Nephron progenitor cell (in vitro differentiated cells): ENCODE measurements at regions not wholly inside any gene's neighbourhood (a gene's known extent, or its start where the extent isn't known, plus 50 kb on each side); places are given as distances from the start of the nearest gene placed in this dataset.

Source experiments
- DNase-seq: peaks from one replicate; pipeline ENCODE4 v3.0.0; 2021
- H3K27ac Mint-ChIP-seq: 2 replicates; pipeline ENCODE4 v1.8.0; 2021; ENCODE audit warnings: mild to moderate bottlenecking, moderate library complexity, mixed read lengths
- H3K27me3 Mint-ChIP-seq: 2 replicates; pipeline ENCODE4 v1.8.0; 2021; ENCODE audit warnings: mild to moderate bottlenecking, low read depth, mixed read lengths; ENCODE audit not compliant: poor library complexity
- H3K36me3 Mint-ChIP-seq: 2 replicates; pipeline ENCODE4 v1.8.0; 2021; ENCODE audit warnings: low read depth, mixed read lengths
- H3K4me1 Mint-ChIP-seq: 2 replicates; pipeline ENCODE4 v1.8.0; 2021; ENCODE audit warnings: mixed read lengths
- H3K4me3 Mint-ChIP-seq: 2 replicates; pipeline ENCODE4 v1.8.0; 2021; ENCODE audit warnings: mild to moderate bottlenecking, moderate library complexity, mixed read lengths
- H3K9me3 Mint-ChIP-seq: 2 replicates; pipeline ENCODE4 v1.8.0; 2021; ENCODE audit warnings: mild to moderate bottlenecking, moderate library complexity, mixed read lengths
- CTCF ChIP-seq: fragments of 200-600 bp; sonication (generic); IDR thresholded peaks from 2 replicates; pipeline ENCODE4 v1.5.0; 2021; ENCODE audit warnings: antibody characterized with exemption

GRCh38 chr6:141490982-141491381, 641.7 kb upstream of the GJE1 start:
- H3K4me1 Mint-ChIP-seq, result no peaks in the 10 kb centered on the region
- H3K4me3 Mint-ChIP-seq, result no peak overlapping the region
- no peaks in the 10 kb centered on the region for H3K9me3 Mint-ChIP-seq

GRCh38 chr6:141488488-141488887, 644.2 kb upstream of the GJE1 start:
- no peaks in the 10 kb centered on the region for H3K27me3 Mint-ChIP-seq
- no peak overlapping the region for H3K4me3 Mint-ChIP-seq
- no peak overlapping the region for H3K27ac Mint-ChIP-seq
- no peaks in the 10 kb centered on the region for H3K4me1 Mint-ChIP-seq
- H3K36me3 Mint-ChIP-seq, result no peaks in the 10 kb centered on the region
- no peak for TF ChIP-seq CTCF
- no peak for DNase-seq
- H3K9me3 Mint-ChIP-seq, result no peaks in the 10 kb centered on the region

More at GRCh38 chr6:141490982-141491381, 641.7 kb upstream of the GJE1 start:
- Mint-ChIP-seq H3K27ac (no peak overlapping the region), H3K36me3 (no peaks in the 10 kb centered on the region), H3K27me3 (no peaks in the 10 kb centered on the region)
- no peak for TF ChIP-seq CTCF
- DNase-seq, result no peak

GRCh38 chr6:141486942-141487341, 645.8 kb upstream of the GJE1 start:
- no peak for DNase-seq
- Mint-ChIP-seq H3K4me3 (no peak overlapping the region), H3K27me3 (no peaks in the 10 kb centered on the region), H3K4me1 (no peaks in the 10 kb centered on the region), H3K36me3 (no peaks in the 10 kb centered on the region), H3K27ac (no peak overlapping the region), H3K9me3 (no peaks in the 10 kb centered on the region)
- no peak for TF ChIP-seq CTCF

- Mint-ChIP-seq H3K27ac (no peak overlapping the region), H3K36me3 (no peaks in the 10 kb centered on the region), H3K4me3 (no peak overlapping the region), H3K4me1 (no peaks in the 10 kb centered on the region), H3K27me3 (no peaks in the 10 kb centered on the region), H3K9me3 (no peaks in the 10 kb centered on the region)
- TF ChIP-seq CTCF, result no peak
- no peak for DNase-seq
These were observed 648.0 kb upstream of the GJE1 start for GRCh38 chr6:141484711-141485110.

GRCh38 chr6:141483598-141484061, 649.1 kb upstream of the GJE1 start:
- no peak overlapping the region for H3K27ac Mint-ChIP-seq
- H3K27me3 Mint-ChIP-seq, result no peaks in the 10 kb centered on the region
- H3K4me3 Mint-ChIP-seq, result no peak overlapping the region
- no peak for DNase-seq
- TF ChIP-seq CTCF, result no peak
- no peaks in the 10 kb centered on the region for H3K4me1 Mint-ChIP-seq
- H3K9me3 Mint-ChIP-seq, result no peaks in the 10 kb centered on the region
- no peaks in the 10 kb centered on the region for H3K36me3 Mint-ChIP-seq

- no peak for TF ChIP-seq CTCF
- H3K9me3 Mint-ChIP-seq, result no peaks in the 10 kb centered on the region
- DNase-seq, result no peak
- no peak overlapping the region for H3K4me3 Mint-ChIP-seq
- no peaks in the 10 kb centered on the region for H3K27me3 Mint-ChIP-seq
- H3K4me1 Mint-ChIP-seq, result no peaks in the 10 kb centered on the region
- no peak overlapping the region for H3K27ac Mint-ChIP-seq
- H3K36me3 Mint-ChIP-seq, result no peaks in the 10 kb centered on the region
These were observed 649.7 kb upstream of the GJE1 start for GRCh38 chr6:141482796-141483597.
